Globus pallidus (tissue), 1 donor: ENCODE measurements at regions not wholly inside any gene's neighbourhood (a gene's known extent, or its start where the extent isn't known, plus 50 kb on each side); places are given as distances from the start of the nearest gene placed in this dataset.
A peak's percentile ranks its signal among the peaks of the same experiment; 100 is the strongest.
"Not testable (repeated sequence)": the region's sequence is repeated elsewhere in the genome, so short reads cannot be mapped to it uniquely, and the experiment has no call there.

ENCODE experiments used
- DNase-seq: peaks from one replicate; pipeline ENCODE4 v3.0.0-alpha.2; 2015; ENCODE audit warnings: low spot score

DNA sequence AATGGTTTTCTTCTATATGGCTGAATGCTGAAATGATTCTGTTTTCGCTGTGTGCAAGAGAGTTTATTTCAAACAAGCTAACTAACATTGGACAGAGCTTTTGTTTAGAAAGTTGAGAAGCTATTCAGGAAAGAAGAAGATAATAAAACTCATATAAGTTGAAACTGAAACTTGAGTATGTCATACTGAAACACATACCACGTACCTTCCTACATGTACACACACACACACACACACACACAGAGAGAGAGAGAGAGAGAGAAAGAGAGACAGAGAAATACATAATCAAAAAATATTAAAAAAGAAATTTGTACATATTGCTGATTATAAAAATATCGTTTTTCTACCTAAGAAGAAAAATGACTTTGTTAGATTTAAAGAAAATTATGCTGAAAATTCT lies 561.9 kb upstream of the KCND2 start:
- DNase-seq: no peak

DNA sequence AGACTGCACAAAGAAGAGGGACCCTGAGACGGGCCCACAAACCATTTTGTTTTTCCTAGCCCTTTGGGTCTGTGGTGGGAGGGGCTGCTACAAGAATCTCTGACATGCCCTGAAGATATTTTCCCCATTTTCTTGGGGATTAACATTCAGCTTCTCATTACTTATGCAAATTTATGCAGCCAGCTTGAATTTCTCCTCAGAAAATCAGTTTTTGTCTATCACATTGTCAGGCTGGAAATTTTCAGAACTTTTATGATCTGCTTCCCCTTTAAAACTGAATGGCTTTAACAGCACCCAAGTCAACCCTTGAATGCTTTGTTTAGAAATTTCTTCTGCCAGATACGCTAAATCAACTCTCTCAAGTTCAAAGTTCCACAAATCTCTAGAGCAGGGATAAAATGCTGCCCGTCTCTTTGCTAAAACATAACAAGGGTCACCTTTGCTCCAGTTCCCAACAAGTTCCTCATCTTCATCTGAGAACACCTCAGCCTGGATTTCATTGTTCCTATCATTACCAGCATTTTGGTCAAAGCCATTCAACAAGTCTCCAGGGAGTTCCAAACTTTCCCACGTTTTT lies 560.0 kb upstream of the KCND2 start:
- no peak for DNase-seq

DNA sequence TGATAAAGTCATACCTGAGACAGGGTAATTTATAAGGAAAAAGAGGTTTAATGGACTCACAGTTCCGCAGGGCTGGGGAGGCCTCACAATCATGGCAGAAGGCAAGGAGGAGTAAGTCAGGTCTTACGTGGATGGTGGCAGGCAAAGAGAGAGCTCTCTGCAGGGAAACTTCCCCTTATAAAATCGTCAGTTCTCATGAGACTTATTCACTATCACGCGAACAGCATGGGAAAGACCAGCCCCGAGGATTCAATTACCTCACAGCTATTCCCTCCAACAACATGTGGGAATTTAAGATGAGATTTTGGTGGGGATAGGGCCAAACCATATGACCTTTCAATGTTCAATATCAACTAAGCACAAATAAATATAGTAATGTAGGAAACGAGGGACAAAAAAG lies 559.4 kb upstream of the KCND2 start:
- DNase-seq: no peak

DNA sequence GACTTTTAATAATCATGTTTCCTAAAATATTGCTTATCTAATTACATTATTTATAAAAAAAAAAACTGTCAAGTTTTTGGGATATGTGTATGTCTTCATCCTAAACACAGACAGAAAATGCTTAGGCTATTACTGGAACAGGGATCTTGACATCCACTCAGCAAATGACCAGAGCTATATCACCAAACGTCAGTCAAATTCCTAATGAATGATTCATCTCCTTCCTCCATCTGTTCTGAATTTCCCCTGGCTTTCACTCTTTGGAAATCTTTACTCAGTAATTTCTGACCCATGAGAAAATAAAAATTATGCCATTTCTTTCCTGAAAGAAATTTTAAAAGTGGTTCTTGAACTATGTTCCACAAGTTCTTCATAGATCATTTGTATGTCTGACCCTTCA lies 552.4 kb upstream of the KCND2 start:
- no peak for DNase-seq

DNA sequence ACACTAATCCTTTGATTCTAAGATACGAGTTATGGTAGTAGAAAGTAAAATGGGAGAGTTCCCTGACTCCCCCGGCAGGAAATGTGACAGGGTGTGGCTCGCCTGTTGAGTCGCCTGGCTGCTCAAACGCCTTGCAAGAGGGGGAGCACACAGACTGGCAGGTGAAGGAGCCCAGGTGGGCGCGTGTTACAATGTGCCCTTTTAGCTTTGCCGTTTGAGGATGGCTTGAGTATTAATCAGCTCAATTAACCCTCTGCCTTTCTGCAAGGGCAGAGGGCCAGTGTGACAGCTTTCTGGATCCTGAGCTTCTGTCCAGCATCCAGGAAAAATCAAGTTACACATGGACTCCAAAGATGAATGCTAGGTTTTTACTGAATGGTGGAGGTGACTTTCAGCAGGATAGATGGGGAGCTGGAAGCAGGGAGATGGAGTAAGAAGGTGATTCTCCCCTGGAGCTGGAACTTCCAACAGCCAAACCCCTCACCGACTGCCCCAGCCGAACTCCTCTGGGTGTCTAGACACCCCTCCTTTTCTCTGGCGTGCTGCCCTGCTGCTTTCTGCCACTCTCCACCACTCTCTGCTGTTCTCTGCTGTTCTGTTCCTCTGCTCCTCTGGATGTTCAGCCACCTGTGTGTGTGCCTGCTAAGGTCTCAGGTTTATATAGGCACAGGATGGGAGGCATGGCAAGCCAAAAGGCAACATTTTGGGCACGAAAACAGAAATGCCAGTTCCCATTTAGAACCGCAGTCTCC lies 548.8 kb upstream of the KCND2 start:
- DNase-seq: no peak

DNA sequence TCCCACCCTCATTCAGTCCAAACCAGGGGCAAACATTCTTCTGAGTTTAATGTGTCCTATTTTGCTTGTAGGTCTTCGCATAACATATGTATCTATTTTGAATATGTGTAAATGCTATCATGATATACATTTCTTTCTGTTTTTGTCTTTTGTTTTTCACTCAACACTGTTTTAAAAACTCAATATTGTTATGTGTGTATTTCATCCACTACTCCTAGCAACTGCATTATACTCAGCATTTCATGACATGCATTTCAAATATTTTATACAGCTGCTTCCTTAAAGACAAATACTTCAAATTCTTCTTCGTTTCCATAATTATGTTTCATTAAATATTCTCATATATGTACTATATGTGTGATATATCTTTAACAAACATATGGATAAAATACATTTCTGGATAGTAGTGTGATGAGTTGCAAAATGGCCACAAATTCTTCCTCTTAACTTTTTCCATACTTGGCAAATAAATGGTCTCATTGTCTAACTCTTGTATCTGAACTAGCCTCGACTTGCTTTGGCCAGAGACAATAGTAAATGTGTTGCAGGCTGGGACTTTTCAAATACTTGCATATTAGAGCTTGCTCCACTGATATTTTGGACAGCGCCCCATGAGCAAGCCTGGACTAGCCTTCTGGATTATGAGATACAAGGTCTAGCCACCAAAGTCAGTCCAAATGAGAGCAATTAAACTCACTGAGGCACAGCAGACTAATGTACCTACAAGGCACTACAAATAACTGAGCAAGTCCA lies 539.7 kb upstream of the KCND2 start:
- no peak for DNase-seq

DNA sequence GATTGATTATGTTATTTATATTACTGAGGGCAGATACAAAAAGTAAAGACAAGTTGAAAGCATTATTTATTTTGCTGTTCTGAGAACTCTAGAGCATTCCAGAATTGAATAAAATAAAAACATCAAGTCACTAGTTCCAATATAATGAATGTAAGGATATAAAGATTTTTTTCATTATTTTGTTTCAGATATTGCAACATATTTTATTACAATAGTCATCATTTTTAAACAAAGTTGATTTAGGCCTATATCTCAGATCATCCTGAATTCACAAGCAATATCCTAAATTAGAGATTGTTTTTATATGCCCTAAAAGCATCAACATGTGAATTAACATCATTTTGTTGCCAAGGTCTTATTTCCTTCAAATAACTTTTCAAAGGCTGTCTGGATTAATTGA lies 535.6 kb upstream of the KCND2 start:
- DNase-seq: no peak

DNA sequence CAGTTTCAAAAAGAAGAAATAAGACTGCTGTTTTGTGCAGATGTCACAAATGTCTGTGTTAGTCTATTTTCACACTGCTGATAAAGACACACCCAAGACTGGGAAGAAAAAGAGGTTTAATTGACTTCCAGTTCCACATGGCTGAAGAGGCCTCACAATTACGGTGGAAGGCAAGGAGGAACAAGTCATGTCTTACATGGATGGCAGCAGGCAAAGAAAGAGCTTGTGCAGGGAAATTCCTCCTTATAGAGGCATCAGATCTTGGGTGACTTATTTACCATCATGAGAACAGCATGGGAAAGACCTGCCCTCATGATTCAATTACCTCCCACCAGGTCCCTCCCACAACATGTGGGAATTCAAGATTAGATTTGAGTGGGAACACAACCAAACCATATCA lies 527.7 kb upstream of the KCND2 start:
- not testable (repeated sequence) for DNase-seq

DNA sequence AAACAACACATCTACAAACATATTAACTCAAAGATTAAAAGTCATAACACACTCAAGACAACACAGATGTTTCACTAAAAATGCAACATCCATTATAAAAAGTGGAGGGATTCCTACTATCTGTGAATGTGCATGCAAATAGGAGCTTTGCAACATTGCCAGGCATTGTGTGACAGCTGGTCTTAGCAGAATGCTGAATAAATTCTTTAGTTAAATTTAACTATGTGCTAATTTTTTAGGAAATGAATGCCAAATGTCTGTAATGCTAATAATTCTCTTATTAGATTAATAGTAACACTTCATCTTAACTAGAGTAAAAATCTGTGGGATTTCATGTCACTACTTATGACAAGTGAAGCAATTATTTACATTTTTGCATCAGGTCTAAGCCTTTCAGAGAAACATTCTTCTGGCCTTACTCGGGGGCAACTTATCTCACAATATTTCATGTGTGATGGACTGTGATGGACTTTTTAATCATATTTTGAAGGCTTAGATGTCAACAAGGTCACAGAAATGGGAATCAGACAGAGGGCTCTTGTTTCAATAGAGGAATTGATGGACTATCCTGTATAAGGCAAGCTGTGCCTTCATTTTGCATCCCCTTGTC lies 524.6 kb upstream of the KCND2 start:
- no peak for DNase-seq

DNA sequence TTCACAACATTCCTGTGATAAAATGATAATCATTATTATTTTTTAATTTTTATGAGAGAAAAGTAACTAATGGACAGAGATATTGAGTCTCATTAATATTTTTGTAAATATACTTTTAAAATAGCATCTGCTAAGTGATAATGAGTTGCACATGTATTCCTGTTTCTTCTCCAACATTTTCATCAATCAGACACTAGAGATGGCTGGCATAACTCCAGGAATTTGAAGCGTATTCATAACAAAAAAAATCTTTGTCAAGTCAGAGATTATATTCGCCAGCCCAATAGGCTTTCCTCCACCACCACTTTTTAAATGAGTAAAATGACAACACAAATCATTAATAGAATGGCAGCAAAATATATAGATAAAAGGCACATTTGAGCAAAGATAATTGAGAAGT lies 524.0 kb upstream of the KCND2 start:
- DNase-seq: no peak

DNA sequence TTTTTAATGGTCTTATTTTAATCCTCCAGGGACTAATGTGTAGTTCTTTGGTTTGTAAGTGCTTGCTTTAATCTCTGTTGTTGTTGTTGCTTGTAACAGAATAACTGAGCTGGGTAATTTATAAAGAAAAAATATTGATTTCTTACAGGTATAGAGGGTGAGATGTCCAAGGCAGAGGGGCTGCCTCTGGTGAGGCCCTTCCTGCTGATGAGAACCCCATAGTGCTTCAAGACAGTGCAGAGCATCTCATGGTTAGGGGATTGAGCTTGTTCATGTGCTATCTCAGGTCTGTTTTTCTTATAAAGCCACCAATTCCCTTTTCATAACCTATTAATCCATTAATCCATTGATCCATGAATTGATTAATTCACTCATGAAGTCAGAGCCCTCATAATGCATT lies 516.3 kb upstream of the KCND2 start:
- no peak for DNase-seq

DNA sequence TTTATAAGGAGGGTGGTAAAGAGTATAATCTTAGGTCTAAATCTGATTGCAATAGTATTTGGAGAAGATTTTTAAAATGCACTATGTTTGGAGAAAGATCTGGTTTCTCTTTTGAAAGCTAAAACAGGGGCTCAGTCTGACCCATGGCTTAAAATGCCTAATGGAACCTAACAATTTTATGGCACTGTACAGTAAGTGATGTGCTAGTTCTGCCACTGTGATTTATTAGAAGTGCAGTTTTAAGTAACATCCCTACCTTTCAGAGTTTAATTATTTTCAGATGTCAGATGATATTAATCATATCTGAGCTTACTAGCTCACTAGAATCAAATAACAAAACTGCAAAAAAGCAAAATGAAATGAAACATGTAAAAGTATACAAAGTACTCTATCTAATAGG lies 514.7 kb upstream of the KCND2 start:
- no peak for DNase-seq

DNA sequence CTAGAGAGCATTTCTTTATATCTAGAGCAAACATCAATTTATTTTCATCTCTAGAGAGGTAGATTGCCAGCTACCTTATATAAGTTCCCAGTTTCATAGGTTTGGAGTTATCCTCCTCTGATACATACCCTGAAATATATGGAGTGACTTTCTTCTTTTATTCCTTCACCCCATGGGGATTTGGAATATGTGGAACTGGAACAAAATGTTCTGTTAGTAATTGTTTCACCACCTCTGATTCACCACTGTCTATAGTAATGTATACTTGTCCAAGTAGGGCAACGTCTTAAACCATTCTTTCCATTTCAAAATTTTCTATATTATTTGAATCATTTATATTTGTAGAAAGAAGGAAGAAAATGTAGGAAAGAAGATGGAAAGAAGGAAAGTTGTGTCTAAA lies 511.2 kb upstream of the KCND2 start:
- no peak for DNase-seq

DNA sequence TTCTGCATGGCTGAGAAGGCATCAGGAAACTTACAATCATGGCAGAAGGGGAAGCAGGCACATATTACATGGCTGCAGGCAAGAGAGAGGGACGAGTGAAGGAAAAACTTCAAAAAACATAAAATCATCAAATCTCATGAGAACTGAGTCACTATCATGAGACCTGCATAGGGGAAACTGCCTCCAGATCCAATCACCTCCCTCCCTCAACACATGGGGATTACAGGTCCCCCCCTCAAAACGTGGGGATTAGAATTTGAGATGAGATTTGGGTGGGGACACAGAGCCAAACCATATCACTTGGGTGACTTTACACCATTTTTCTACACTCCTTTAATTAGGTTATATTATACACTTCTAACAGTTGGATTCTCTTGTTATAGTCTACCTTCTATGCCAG lies 490.7 kb upstream of the KCND2 start:
- no peak for DNase-seq

DNA sequence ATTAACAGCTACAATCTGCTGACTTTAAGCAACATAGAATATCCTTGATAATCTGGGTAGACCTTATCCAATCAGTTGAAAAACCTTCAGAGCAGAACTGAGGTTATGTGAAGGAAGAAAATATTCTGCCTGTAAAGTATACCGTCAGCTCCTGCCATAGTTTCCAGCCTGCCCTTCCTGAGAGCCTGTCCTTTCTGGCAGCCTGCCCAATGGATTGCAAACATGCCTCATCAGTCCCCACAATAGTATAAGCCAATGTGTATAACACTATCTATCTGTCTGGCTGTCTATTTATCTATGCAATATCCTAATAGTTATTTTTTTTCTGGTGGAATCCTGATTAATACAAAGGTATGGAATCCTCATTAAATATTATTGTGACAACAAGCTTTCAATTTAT lies 489.2 kb upstream of the KCND2 start:
- DNase-seq: no peak

DNA sequence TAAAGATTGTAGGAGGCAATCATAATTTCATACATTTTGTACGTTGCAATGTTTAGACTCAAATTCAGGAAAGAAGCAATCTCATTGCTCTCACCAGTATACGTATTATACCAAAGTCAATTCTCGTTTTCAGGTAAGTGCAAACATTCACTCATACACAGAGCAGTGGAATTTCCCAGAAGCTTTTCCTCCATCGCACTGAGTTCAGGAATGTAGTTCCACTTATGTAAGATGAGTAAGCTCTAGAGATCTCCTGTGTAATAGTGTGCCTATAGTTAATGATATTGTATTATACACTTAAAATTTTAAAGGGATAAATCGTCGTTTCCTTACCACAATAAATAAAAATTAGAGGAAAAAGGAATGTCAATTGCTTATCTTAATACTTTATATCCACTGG lies 470.8 kb upstream of the KCND2 start:
- DNase-seq: no peak

DNA sequence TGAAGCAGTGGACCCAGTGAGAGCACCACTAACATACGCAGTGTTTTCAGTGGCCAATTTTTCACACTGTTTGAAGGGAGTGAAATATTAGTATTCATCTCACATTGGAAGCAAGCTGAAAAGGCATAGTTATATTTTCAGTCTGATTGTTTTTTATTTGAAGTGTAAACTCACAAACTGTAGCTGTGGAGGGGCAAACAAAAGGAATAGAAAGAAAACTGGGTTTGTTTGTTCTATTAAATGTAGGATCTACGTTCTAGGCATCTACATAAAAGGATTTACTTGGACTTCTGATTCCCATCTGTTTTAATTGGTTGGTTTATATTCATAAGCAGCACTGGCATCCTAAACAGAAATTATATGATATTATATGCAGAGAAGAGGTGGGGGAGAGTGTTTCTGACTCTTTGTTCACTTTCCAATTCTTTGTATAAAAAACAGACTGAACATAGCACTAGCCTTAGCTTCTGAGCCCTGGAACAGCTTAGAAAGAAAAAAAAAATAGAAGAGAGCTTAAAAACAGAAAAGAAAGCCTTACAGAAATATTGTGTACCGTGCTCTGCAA lies 447.8 kb upstream of the KCND2 start:
- peak; percentile 3 for DNase-seq

DNA sequence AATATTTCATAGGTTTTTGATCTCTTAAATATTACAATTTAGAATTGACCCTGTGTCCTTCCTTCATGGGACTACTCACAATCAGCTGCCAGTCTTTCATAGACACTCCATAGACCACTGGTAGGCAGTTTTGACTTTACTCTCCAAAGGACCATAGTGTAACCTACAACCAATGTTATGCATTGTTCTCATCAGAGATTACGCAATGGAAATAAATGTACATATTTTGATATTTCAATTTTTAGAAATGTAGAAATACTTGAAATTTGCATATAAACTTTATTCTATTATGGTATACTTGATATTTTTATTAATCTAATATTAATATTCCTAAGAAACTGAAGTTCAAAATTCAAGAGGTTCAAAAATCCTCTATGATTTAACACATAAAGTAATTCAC lies 446.4 kb upstream of the KCND2 start:
- no peak for DNase-seq

DNA sequence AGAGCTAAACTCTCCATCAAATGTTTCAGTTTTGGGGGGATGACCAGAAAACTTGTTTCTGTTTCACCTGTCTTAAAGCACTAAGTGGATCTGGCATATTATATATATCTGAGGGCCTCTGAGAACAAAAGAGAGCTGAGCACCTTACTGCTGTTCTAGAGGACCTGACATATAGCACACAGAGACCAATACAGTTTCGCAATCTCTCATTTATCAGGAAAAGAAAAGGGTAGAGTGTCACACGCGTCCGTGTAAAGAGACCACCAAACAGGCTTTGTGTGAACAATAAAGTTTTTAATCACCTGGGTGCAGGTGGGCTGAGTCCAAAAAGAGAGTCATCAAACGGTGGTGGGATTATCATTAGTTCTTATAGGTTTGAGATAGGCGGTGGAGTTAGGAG lies 434.5 kb upstream of the KCND2 start:
- no peak for DNase-seq

DNA sequence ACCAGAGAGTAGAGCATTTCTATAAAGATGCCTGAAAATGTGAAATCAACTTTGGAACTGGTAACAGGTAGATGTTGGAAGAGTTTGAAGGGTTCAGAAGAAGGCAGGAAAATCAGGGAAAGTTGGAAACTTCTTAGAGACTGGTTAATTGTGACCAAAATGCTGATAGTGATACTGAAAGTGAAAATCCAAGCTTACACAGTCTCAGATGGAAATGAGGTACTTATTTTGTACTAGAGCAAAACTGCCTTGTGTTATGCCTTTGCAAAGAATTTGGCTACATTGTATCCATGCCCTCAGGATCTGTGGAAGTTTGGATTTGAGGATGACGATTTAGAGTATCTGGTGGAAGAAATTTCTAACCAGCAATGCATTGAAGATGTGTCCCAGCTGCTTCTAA lies 430.6 kb upstream of the KCND2 start:
- DNase-seq: no peak

DNA sequence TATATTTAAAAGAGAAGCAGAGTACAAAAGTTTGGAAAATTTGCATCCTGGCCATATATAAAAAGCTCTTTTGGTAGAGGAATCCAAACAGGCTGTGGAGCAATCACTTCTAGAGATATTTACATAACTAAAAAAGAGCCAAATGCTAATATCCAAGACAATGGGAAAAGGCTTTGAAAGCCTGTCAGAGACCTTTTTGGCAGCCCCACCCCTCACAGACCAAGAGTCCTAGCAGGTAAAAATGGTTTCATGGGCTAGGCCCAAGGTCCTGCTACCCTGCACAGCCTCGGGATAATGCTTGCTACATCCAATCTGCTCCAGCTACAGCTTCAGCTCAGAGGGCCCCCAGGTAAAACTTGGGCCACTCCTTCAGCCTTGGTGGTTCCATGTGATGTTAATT lies 430.2 kb upstream of the KCND2 start:
- no peak for DNase-seq

DNA sequence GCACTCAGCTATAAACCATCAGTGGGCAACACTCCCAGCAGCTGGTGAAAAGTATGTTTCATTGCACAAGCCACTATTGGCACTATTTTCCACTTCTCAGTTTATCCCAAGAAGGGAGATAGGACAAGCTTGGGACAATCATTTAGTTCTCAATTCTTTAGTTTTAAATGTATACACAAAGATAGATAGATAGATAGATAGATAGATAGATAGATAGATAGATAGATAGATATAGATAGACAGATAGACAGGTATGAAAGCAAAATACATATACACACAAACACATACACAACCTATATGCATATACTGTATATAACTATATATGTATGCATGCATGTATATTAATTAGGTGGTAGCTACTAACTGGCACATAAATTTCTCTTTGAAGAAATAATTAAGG lies 411.6 kb upstream of the KCND2 start:
- no peak for DNase-seq

DNA sequence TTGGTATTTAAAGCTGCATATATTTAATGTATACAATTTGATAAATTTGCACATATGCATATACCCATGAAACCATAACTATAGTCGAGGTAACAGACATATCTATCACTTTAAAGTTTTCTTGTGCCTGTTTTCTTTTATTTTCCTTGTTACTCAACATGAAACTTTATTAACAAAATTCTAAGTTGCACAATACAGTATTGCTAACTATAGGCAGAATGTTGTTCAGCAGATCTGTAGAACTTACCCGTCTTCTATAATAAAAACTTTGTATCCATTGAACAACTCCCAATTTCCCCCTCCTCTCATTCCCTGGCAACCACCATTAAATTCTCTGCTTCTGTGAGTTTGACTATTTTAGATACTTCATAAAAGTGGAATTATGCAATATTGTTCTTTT lies 404.6 kb upstream of the KCND2 start:
- DNase-seq: no peak
